ENCODE measurements at regions not wholly inside any gene's neighbourhood (a gene's known extent, or its start where the extent isn't known, plus 50 kb on each side); places are given as distances from the start of the nearest gene placed in this dataset.

DNA sequence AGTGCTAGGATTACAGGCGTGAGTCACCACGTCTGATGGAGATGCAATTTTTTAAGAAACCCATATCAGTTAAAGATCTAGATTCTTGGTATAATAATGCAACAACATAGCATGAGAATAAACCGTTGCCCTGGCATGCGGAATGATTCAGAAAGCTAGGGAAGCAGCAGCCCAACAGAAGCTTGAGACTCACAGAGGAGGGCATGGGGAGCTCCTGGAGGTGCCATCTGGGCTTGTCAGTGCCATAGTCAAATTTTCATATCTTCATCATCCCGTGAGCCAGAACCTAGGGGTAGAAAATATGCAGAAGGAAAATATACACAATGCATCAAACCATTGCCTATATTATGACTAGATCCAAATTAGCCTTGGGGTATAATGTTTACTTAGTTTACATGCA, 118.7 kb upstream of the ADAMTS16 start:
- no peak for TF ChIP-seq POLR2A (IDR thresholded peaks at IDR 0.05)
- TF ChIP-seq, protein P1, sequence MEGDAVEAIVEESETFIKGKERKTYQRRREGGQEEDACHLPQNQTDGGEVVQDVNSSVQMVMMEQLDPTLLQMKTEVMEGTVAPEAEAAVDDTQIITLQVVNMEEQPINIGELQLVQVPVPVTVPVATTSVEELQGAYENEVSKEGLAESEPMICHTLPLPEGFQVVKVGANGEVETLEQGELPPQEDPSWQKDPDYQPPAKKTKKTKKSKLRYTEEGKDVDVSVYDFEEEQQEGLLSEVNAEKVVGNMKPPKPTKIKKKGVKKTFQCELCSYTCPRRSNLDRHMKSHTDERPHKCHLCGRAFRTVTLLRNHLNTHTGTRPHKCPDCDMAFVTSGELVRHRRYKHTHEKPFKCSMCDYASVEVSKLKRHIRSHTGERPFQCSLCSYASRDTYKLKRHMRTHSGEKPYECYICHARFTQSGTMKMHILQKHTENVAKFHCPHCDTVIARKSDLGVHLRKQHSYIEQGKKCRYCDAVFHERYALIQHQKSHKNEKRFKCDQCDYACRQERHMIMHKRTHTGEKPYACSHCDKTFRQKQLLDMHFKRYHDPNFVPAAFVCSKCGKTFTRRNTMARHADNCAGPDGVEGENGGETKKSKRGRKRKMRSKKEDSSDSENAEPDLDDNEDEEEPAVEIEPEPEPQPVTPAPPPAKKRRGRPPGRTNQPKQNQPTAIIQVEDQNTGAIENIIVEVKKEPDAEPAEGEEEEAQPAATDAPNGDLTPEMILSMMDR (IDR thresholded peaks at IDR 0.05), result no peak

Data from thyroid gland (tissue), 4 donors.